ENCODE measurements at regions not wholly inside any gene's neighbourhood (a gene's known extent, or its start where the extent isn't known, plus 50 kb on each side); places are given as distances from the start of the nearest gene placed in this dataset.

- Histone ChIP-seq H3K9me3 (ENCODE audit: low read depth, low read length, poor library complexity, severe bottlenecking) (no peaks in the 10 kb centered on the region), H3K27me3 (replicated peaks; ENCODE audit: insufficient read depth, low read depth, low read length, poor library complexity) (no peaks in the 10 kb centered on the region), H3K4me1 (ENCODE audit: insufficient read depth, low read length, poor library complexity, severe bottlenecking) (no peaks in the 10 kb centered on the region), H3K36me3 (ENCODE audit: insufficient read depth, low read length, poor library complexity, severe bottlenecking) (no peaks in the 10 kb centered on the region), H3K27ac (ENCODE audit: low read depth, low read length, poor library complexity, severe bottlenecking) (no peak overlapping the region), H3K4me3 (ENCODE audit: low read depth, low read length, poor library complexity, severe bottlenecking) (peak overlapping the region; percentile 26)
- BruUV-seq (replicated peaks) = no TSS peak
- DNase-seq (ENCODE audit: low spot score) = no peak
- ChIA-PET CTCF (interaction anchor here (0.6 kb wide), 1 partner anchor 66 kb away, joined by 3 read pairs; no protein-coding TSS in a partner anchor), POLR2A (ENCODE audit: low non-redundant PET) (no interaction called here)
- TF ChIP-seq EZH2 (IDR thresholded peaks at IDR 0.05; ENCODE audit: borderline replicate concordance, low read depth, low read length, poor library complexity, severe bottlenecking) (no peak), CTCF (conservative IDR thresholded peaks at IDR 0.05; ENCODE audit: low read depth, low read length) (no peak)
- intact Hi-C loops (cut with micrococcal nuclease; ENCODE audit: unreplicated experiment) = no loop called here
Measured at GRCh38 chr6:90413396-90413795, 116.8 kb upstream of the BACH2 start.

GRCh38 chr6:90412538-90413369 is 116.1 kb upstream of the BACH2 start:
- DNase-seq (ENCODE audit: low spot score) = no peak
- Histone ChIP-seq H3K9me3 (ENCODE audit: low read depth, low read length, poor library complexity, severe bottlenecking) (no peaks in the 10 kb centered on the region), H3K4me3 (ENCODE audit: low read depth, low read length, poor library complexity, severe bottlenecking) (no peak overlapping the region), H3K27ac (ENCODE audit: low read depth, low read length, poor library complexity, severe bottlenecking) (no peak overlapping the region), H3K4me1 (ENCODE audit: insufficient read depth, low read length, poor library complexity, severe bottlenecking) (no peaks in the 10 kb centered on the region), H3K27me3 (replicated peaks; ENCODE audit: insufficient read depth, low read depth, low read length, poor library complexity) (no peaks in the 10 kb centered on the region), H3K36me3 (ENCODE audit: insufficient read depth, low read length, poor library complexity, severe bottlenecking) (no peaks in the 10 kb centered on the region)
- intact Hi-C loops (cut with micrococcal nuclease; ENCODE audit: unreplicated experiment) = no loop called here
- ChIA-PET POLR2A (ENCODE audit: low non-redundant PET) (no interaction called here), CTCF (no interaction called here)
- BruUV-seq (replicated peaks) = no TSS peak
- TF ChIP-seq EZH2 (IDR thresholded peaks at IDR 0.05; ENCODE audit: borderline replicate concordance, low read depth, low read length, poor library complexity, severe bottlenecking) (no peak), CTCF (conservative IDR thresholded peaks at IDR 0.05; ENCODE audit: low read depth, low read length) (no peak)

- POLR2A ChIA-PET (ENCODE audit: low non-redundant PET) = no interaction called here
- no peak overlapping the region for H3K27ac ChIP-seq (ENCODE audit: low read depth, low read length, poor library complexity, severe bottlenecking)
- no peaks in the 10 kb centered on the region for H3K4me1 ChIP-seq (ENCODE audit: insufficient read depth, low read length, poor library complexity, severe bottlenecking)
- TF ChIP-seq EZH2 (IDR thresholded peaks at IDR 0.05; ENCODE audit: borderline replicate concordance, low read depth, low read length, poor library complexity, severe bottlenecking) = no peak
- no peak for TF ChIP-seq CTCF (conservative IDR thresholded peaks at IDR 0.05; ENCODE audit: low read depth, low read length)
- no peaks in the 10 kb centered on the region for H3K36me3 ChIP-seq (ENCODE audit: insufficient read depth, low read length, poor library complexity, severe bottlenecking)
- no peak for DNase-seq (ENCODE audit: low spot score)
- no peaks in the 10 kb centered on the region for H3K27me3 ChIP-seq (replicated peaks; ENCODE audit: insufficient read depth, low read depth, low read length, poor library complexity)
- intact Hi-C loops (cut with micrococcal nuclease; ENCODE audit: unreplicated experiment) = no loop called here
- no peak overlapping the region for H3K4me3 ChIP-seq (ENCODE audit: low read depth, low read length, poor library complexity, severe bottlenecking)
- no TSS peak for BruUV-seq (replicated peaks)
- H3K9me3 ChIP-seq (ENCODE audit: low read depth, low read length, poor library complexity, severe bottlenecking) = no peaks in the 10 kb centered on the region
- CTCF ChIA-PET = no interaction called here
Measured at GRCh38 chr6:90411292-90411781, 114.7 kb upstream of the BACH2 start.
